Osteoblast (primary cell): ENCODE measurements at regions not wholly inside any gene's neighbourhood (a gene's known extent, or its start where the extent isn't known, plus 50 kb on each side); places are given as distances from the start of the nearest gene placed in this dataset.
A peak's percentile ranks its signal among the peaks of the same experiment; 100 is the strongest.

Experiments
- DNase-seq: peaks from one replicate; pipeline ENCODE4 v3.0.0; 2011; ENCODE audit warnings: low spot score, mixed read lengths; ENCODE audit not compliant: insufficient read length; ENCODE audit errors: missing footprints
- H2AFZ ChIP-seq: 2 replicates; pipeline ENCODE4 v1.6.0; 2011; ENCODE audit warnings: mild to moderate bottlenecking, low read length
- H3K27ac ChIP-seq: 2 replicates; pipeline ENCODE4 v1.5.1; 2011; ENCODE audit warnings: mild to moderate bottlenecking, low read depth, low read length, moderate library complexity
- H3K27me3 ChIP-seq: 2 replicates; pipeline ENCODE4 v1.6.0; 2012; ENCODE audit warnings: mild to moderate bottlenecking, control low read depth, inconsistent platforms, low read length, moderate library complexity; ENCODE audit not compliant: insufficient read depth
- H3K36me3 ChIP-seq: 2 replicates; pipeline ENCODE4 v1.5.1; 2011; ENCODE audit warnings: mild to moderate bottlenecking, low read length, control low read depth, moderate library complexity; ENCODE audit not compliant: insufficient read depth
- H3K4me1 ChIP-seq: 2 replicates; pipeline ENCODE4 v1.5.1; 2011; ENCODE audit warnings: mild to moderate bottlenecking, low read length, control low read depth, moderate library complexity; ENCODE audit not compliant: insufficient read depth
- H3K4me2 ChIP-seq: 2 replicates; pipeline ENCODE4 v1.6.0; 2011; ENCODE audit warnings: mild to moderate bottlenecking, low read length; ENCODE audit not compliant: insufficient read depth
- H3K4me3 ChIP-seq: fragments of 200-600 bp; sonication (generic); 3 replicates; pipeline ENCODE4 v1.5.1; 2012; ENCODE audit warnings: mild to moderate bottlenecking, low read length, inconsistent platforms; ENCODE audit not compliant: insufficient read depth
- H3K79me2 ChIP-seq: 2 replicates; pipeline ENCODE4 v1.6.0; 2012; ENCODE audit warnings: mild to moderate bottlenecking, low read length, control low read depth, inconsistent platforms; ENCODE audit not compliant: insufficient read depth
- H3K9me3 ChIP-seq: 2 replicates; pipeline ENCODE4 v1.5.1; 2011; ENCODE audit warnings: low read depth, low read length, control low read depth
- H4K20me1 ChIP-seq: 2 replicates; pipeline ENCODE4 v1.6.0; 2012; ENCODE audit warnings: mild to moderate bottlenecking, low read length, control low read depth; ENCODE audit not compliant: insufficient read depth
- CTCF ChIP-seq: IDR thresholded peaks from 2 replicates; pipeline ENCODE4 v1.5.1; 2011; ENCODE audit warnings: mild to moderate bottlenecking, low read depth, low read length, moderate library complexity; ENCODE audit errors: extremely low read depth

- no peaks in the 10 kb centered on the region for H3K9me3 ChIP-seq
- DNase-seq = no peak
- TF ChIP-seq CTCF = no peak
These were observed 485.1 kb upstream of the SETBP1 start for GRCh38 chr18:44195394-44196140.

GRCh38 chr18:44197832-44198611 is 482.7 kb upstream of the SETBP1 start:
- Histone ChIP-seq H3K79me2 (no peaks in the 10 kb centered on the region), H4K20me1 (no peaks in the 10 kb centered on the region), H3K27me3 (no peaks in the 10 kb centered on the region), H3K27ac (no peak overlapping the region), H3K4me3 (no peak overlapping the region), H2AFZ (no peak overlapping the region), H3K4me2 (no peak overlapping the region), H3K9me3 (no peaks in the 10 kb centered on the region), H3K4me1 (no peaks in the 10 kb centered on the region), H3K36me3 (no peaks in the 10 kb centered on the region)
- peak; percentile 10 for DNase-seq
- TF ChIP-seq CTCF = no peak

More at GRCh38 chr18:44195394-44196140, 485.1 kb upstream of the SETBP1 start:
- Histone ChIP-seq H3K27ac (no peak overlapping the region), H3K79me2 (no peaks in the 10 kb centered on the region), H4K20me1 (no peaks in the 10 kb centered on the region), H3K4me1 (no peaks in the 10 kb centered on the region), H3K27me3 (no peaks in the 10 kb centered on the region), H3K36me3 (no peaks in the 10 kb centered on the region), H2AFZ (no peak overlapping the region), H3K4me2 (no peak overlapping the region), H3K4me3 (no peak overlapping the region)

- no peak for TF ChIP-seq CTCF
- Histone ChIP-seq H3K27ac (no peak overlapping the region), H3K4me2 (no peak overlapping the region), H3K36me3 (no peaks in the 10 kb centered on the region), H3K4me3 (no peak overlapping the region), H3K27me3 (no peaks in the 10 kb centered on the region), H2AFZ (no peak overlapping the region), H4K20me1 (no peaks in the 10 kb centered on the region), H3K4me1 (no peaks in the 10 kb centered on the region), H3K79me2 (no peaks in the 10 kb centered on the region), H3K9me3 (no peaks in the 10 kb centered on the region)
- DNase-seq = no peak
These were observed 481.9 kb upstream of the SETBP1 start for GRCh38 chr18:44198612-44199284.

- TF ChIP-seq CTCF = no peak
- Histone ChIP-seq H4K20me1 (no peaks in the 10 kb centered on the region), H3K4me3 (no peak overlapping the region), H3K4me1 (no peaks in the 10 kb centered on the region), H2AFZ (no peak overlapping the region), H3K9me3 (no peaks in the 10 kb centered on the region), H3K79me2 (no peaks in the 10 kb centered on the region), H3K27me3 (no peaks in the 10 kb centered on the region), H3K36me3 (no peaks in the 10 kb centered on the region), H3K4me2 (no peak overlapping the region), H3K27ac (no peak overlapping the region)
- DNase-seq = no peak
These were observed 467.4 kb upstream of the SETBP1 start for GRCh38 chr18:44213293-44213692.
